LNCaP clone FGC (cell line): ENCODE measurements at regions not wholly inside any gene's neighbourhood (a gene's known extent, or its start where the extent isn't known, plus 50 kb on each side); places are given as distances from the start of the nearest gene placed in this dataset.

ENCODE experiments used
- DNase-seq: peaks from one replicate; pipeline ENCODE4 v3.0.0-alpha.2; 2011; ENCODE audit warnings: low read depth
- H3K4me3 ChIP-seq: 2 replicates; pipeline ENCODE4 v1.5.1; 2011; ENCODE audit warnings: mild to moderate bottlenecking, low read depth, low read length, control low read depth
- TF ChIP-seq, protein P1 (sequence below): IDR thresholded peaks from 2 replicates; pipeline ENCODE4 v1.5.1; 2012; ENCODE audit warnings: mild to moderate bottlenecking; ENCODE audit not compliant: control insufficient read depth, insufficient read depth; ENCODE audit errors: extremely low read depth

DNA sequence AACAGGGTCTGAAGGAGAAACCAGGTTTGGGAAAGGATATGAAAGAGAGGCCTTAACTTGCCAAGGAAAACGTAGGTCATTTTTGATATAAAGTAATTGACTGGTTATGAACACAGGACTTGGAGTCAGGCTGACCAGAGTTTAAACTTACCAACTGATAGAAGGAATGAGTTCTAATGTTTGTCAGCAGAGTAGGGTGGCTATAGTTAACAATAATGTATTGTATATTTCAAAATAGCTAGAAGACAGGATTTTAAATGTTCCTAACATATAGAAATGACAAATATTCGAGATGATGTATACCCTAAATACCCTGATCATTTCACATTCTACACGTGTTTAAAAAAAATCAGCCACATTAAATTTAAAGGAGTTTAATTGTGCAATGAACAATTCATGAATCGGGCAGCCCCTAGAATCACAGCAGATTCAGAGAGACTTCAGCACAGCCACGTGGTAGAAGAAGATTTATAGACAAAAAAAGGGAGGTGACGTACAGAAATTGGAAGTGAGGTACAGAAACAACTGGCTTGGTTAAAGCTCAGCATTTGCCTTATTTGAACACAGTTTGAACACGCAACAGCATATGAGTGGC lies 52.5 kb upstream of the PLEKHG7 start:
- no peak for DNase-seq
- TF ChIP-seq, protein P1, sequence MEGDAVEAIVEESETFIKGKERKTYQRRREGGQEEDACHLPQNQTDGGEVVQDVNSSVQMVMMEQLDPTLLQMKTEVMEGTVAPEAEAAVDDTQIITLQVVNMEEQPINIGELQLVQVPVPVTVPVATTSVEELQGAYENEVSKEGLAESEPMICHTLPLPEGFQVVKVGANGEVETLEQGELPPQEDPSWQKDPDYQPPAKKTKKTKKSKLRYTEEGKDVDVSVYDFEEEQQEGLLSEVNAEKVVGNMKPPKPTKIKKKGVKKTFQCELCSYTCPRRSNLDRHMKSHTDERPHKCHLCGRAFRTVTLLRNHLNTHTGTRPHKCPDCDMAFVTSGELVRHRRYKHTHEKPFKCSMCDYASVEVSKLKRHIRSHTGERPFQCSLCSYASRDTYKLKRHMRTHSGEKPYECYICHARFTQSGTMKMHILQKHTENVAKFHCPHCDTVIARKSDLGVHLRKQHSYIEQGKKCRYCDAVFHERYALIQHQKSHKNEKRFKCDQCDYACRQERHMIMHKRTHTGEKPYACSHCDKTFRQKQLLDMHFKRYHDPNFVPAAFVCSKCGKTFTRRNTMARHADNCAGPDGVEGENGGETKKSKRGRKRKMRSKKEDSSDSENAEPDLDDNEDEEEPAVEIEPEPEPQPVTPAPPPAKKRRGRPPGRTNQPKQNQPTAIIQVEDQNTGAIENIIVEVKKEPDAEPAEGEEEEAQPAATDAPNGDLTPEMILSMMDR, result no peak
- no peak overlapping the region for H3K4me3 ChIP-seq

DNA sequence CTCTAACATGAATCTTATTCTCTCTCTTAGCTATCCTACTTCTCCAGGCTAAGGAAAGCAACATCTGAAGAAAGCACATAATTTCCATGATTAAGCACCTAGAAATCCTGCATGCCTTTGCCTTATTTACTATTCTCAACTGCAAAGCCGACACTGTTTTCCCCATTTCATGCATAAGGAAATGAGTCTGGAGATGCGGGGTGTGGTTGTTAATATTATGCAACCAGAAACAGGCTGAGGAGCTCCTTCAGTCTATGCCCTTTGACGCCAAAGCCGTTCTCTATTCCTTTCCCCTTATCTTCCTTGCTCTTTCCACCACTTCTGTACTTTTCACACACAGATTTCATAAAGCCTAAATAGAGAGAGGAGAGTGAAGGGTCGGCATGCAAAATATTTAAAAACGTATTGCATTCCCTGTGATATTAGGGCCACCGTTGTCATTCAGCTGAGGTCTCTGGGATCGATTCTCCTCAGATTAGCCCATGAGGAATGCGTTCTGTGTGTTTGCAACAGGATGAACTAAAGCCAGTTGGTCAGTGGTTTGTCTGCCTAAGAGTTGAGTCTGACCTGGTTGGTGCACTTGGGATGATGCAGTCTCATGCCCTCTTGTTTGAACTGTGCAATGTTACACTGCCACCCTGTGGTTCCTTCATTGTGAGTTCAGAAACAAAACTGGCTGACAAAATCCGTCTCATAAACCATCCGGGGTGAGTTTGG lies 53.1 kb upstream of the PLEKHG7 start:
- no peak overlapping the region for H3K4me3 ChIP-seq
- TF ChIP-seq, protein P1, result peak; percentile 76

DNA sequence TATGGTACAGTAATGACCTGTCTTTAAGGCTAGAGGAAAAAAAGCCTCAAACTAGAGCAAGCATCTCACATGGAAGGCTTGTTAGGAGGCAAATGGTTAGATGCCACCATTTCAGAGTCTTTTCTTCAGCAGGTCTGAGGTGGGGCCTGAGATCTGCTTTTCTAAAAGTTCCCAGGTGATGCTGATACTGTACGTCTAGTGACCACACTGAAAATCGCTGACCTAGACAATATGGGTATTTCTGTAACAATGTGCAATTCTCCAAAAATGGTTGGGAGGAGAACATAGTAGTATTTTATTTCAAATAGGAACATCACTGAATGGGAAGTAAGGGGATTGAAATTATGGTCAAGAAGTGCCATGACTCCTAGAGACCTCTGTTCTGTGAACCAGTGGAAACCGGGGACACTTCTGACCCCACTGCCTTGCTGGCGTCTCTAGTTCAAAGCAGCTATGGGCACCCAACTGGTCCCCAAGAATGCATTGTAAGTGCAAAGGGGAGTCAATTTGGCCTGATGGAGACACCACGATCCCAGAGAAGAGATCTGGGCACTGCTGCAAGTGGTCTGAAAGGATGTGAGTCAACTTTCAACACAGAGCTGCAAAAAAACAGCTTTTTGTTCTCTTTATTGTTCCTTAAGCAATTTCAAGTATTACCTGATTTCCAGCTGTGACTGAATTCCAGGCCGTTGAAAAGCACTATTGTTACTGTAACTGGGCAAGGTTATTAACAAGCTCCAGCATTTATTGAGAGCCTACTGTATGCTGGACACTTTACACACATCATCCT lies 54.4 kb upstream of the PLEKHG7 start:
- no peak for DNase-seq
- no peak overlapping the region for H3K4me3 ChIP-seq
- TF ChIP-seq, protein P1, result no peak

More for the DNA sequence above, 53.1 kb upstream of the PLEKHG7 start:
- peak; percentile 75 for DNase-seq

DNA sequence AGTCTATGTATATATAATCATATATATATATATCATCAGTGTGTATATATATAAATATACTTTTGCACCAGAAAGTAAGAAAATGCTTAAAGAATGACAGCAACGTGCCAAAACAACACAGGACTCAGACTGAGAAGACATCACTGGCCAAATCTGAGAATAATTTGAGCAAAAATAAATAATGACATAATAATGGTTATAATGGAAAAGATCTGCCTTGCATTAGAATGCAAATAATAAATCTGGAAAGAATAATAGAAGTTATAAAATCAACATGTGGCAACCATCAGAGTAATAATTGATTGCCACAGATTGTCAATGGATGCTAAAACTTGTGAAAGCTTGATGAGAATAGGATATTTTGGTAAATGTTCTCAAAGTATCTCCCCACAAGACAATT lies 61.5 kb upstream of the PLEKHG7 start:
- TF ChIP-seq, protein P1, result no peak
- DNase-seq, result no peak
- no peak overlapping the region for H3K4me3 ChIP-seq

DNA sequence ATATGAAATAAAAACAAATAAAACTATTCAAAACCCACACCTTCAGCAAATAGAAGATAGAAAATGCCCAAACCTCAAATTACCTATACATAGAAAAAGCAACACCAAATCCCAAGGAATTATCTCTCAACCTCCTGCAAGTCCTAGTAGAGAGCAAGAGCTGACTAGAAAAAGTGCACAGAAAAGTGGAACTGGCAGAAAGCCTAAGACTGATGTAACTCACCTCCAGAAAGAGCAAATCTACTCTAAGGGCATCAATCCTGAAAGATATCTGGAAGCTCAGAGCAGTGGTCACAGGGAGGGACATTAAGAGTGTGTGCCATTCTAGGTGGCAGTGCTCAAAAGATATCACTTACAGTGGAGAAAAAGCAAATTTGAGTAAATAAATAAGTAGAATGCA lies 62.1 kb upstream of the PLEKHG7 start:
- no peak for DNase-seq
- TF ChIP-seq, protein P1, result no peak
- H3K4me3 ChIP-seq, result no peak overlapping the region

DNA sequence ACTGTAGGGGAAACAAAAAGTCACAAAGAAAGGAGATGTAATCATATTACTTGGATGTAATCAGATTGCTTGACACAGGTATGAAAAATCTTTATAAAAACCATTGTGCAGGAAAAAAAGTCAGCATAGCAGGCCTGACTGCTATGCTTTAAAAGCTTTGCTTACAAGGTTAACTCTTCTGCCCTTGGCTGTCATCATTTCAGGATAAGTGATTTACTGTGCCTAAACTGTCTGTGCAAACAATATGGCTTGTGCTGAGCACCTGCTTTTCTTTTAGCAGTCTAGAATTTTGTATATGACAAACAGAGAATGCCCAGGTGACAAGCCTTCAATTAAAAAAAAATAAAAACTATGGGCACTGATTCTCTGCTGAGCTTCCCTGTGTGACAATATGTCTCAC lies 63.8 kb upstream of the PLEKHG7 start:
- no peak overlapping the region for H3K4me3 ChIP-seq
- TF ChIP-seq, protein P1, result no peak
- DNase-seq, result no peak
